Liver (tissue), 7 donors: ENCODE measurements at regions not wholly inside any gene's neighbourhood (a gene's known extent, or its start where the extent isn't known, plus 50 kb on each side); places are given as distances from the start of the nearest gene placed in this dataset.
"Not testable (repeated sequence)": the region's sequence is repeated elsewhere in the genome, so short reads cannot be mapped to it uniquely, and the experiment has no call there.

ENCODE experiments used
- DNase-seq: peaks from one replicate; pipeline ENCODE4 v3.0.0-alpha.2; 2017; ENCODE audit warnings: low spot score
- H3K27ac ChIP-seq, 2 donors: one replicate each; pipeline ENCODE4 v1.7.0; 2013; ENCODE audit warnings: inconsistent platforms in 2 of 2, low read length in 2 of 2, control low read depth in 1 of 2, low read depth in 1 of 2, mild to moderate bottlenecking in 1 of 2
- H3K27me3 ChIP-seq, 4 donors: one replicate each; pipeline versions ENCODE4 v1.6.1 to v1.7.0; 2013; ENCODE audit warnings: low read length in 3 of 4, inconsistent platforms in 1 of 4, mild to moderate bottlenecking in 1 of 4, moderate library complexity in 1 of 4; ENCODE audit not compliant: control insufficient read depth in 4 of 4, insufficient read depth in 4 of 4
- H3K36me3 ChIP-seq, 4 donors: one replicate each; pipeline versions ENCODE4 v1.6.1 to v1.7.0; 2013; ENCODE audit warnings: low read length in 3 of 4, mild to moderate bottlenecking in 3 of 4, low read depth in 1 of 4, moderate library complexity in 1 of 4; ENCODE audit not compliant: control insufficient read depth in 4 of 4, insufficient read depth in 3 of 4
- H3K4me1 ChIP-seq, 4 donors: one replicate each; pipeline versions ENCODE4 v1.6.1 to v1.7.0; 2013; ENCODE audit warnings: low read length in 3 of 4, mild to moderate bottlenecking in 3 of 4, moderate library complexity in 1 of 4; ENCODE audit not compliant: control insufficient read depth in 4 of 4, insufficient read depth in 4 of 4
- H3K4me3 ChIP-seq, 3 donors: one replicate each; pipeline versions ENCODE4 v1.6.1 to v1.7.0; 2013; ENCODE audit warnings: low read length in 3 of 3, control low read depth in 1 of 3, low read depth in 1 of 3, mild to moderate bottlenecking in 1 of 3
- H3K9ac ChIP-seq, 2 donors: one replicate each; pipeline ENCODE4 v1.7.0; 2013; ENCODE audit warnings: low read length in 2 of 2, mild to moderate bottlenecking in 2 of 2, moderate library complexity in 2 of 2, control low read depth in 1 of 2, low read depth in 1 of 2
- H3K9me3 ChIP-seq, 4 donors: one replicate each; pipeline versions ENCODE4 v1.6.1 to v1.7.0; 2013; ENCODE audit warnings: low read length in 3 of 4; ENCODE audit not compliant: control insufficient read depth in 4 of 4
- ATF3 ChIP-seq: IDR thresholded peaks from 2 replicates; pipeline ENCODE4 v1.6.1; 2016; ENCODE audit warnings: antibody characterized with exemption
- CTCF ChIP-seq: fragments of 150-350 bp; IDR thresholded peaks from 2 replicates; pipeline ENCODE4 v1.5.1; 2017; ENCODE audit warnings: improper control_type of control experiment, low read depth, low read length; ENCODE audit not compliant: missing input control
- EGR1 ChIP-seq, 2 donors: IDR thresholded peaks; 2 replicates each; pipeline ENCODE4 v1.6.1; 2016 to 2018; ENCODE audit warnings: antibody characterized with exemption in 2 of 2, low read depth in 2 of 2
- FOXA1 ChIP-seq: IDR thresholded peaks from 2 replicates; pipeline ENCODE4 v1.6.1; 2016; ENCODE audit warnings: antibody characterized with exemption
- FOXA2 ChIP-seq: IDR thresholded peaks from 2 replicates; pipeline ENCODE4 v1.6.1; 2016; ENCODE audit warnings: antibody characterized with exemption
- GABPA ChIP-seq, 2 donors: IDR thresholded peaks in 1 of 2; conservative IDR thresholded peaks in 1 of 2; 2 replicates each; pipeline ENCODE4 v1.6.1; 2016; ENCODE audit warnings: antibody characterized with exemption in 2 of 2, mild to moderate bottlenecking in 1 of 2, moderate library complexity in 1 of 2
- HNF4A ChIP-seq, 2 donors: conservative IDR thresholded peaks; 2 replicates each; pipeline ENCODE4 v1.6.1; 2016; ENCODE audit warnings: antibody characterized with exemption in 2 of 2, mild to moderate bottlenecking in 2 of 2
- HNF4G ChIP-seq: IDR thresholded peaks from 2 replicates; pipeline ENCODE4 v1.6.1; 2016; ENCODE audit warnings: antibody characterized with exemption
- JUND ChIP-seq, 2 donors: IDR thresholded peaks; 2 replicates each; pipeline ENCODE4 v1.6.1; 2016; ENCODE audit warnings: antibody characterized with exemption in 2 of 2
- MAX ChIP-seq: IDR thresholded peaks from 2 replicates; pipeline ENCODE4 v1.6.1; 2016; ENCODE audit warnings: antibody characterized with exemption
- RAD21 ChIP-seq, 2 donors: IDR thresholded peaks; 2 replicates each; pipeline ENCODE4 v1.6.1; 2016; ENCODE audit warnings: antibody characterized with exemption in 2 of 2, mild to moderate bottlenecking in 2 of 2
- REST ChIP-seq: IDR thresholded peaks from 2 replicates; pipeline ENCODE4 v1.6.1; 2016; ENCODE audit warnings: antibody characterized with exemption, mild to moderate bottlenecking
- RXRA ChIP-seq, 2 donors: IDR thresholded peaks; 2 replicates each; pipeline ENCODE4 v1.6.1; 2017 to 2018; ENCODE audit warnings: antibody characterized with exemption in 2 of 2, mild to moderate bottlenecking in 1 of 2
- TAF1 ChIP-seq: conservative IDR thresholded peaks from 2 replicates; pipeline ENCODE4 v1.6.1; 2016; ENCODE audit warnings: antibody characterized with exemption, mild to moderate bottlenecking
- YY1 ChIP-seq: IDR thresholded peaks from 2 replicates; pipeline ENCODE4 v1.6.1; 2016; ENCODE audit warnings: antibody characterized with exemption, mild to moderate bottlenecking
- donor health status: healthy.
- donor health status: healthy.
- donor health status: healthy.
- donor health status: healthy.

GRCh38 chr15:53122818-53123217 lies 332.7 kb upstream of the ONECUT1 start (continued):
- TF ChIP-seq REST, result no peak
- no peak for TF ChIP-seq RAD21 (IDR thresholded peaks at IDR 0.05)
- TF ChIP-seq ATF3, result no peak

- DNase-seq, H3K27me3 ChIP-seq, H3K9me3 ChIP-seq, H3K9ac ChIP-seq, H3K36me3 ChIP-seq, H3K4me1 ChIP-seq, H3K4me3 ChIP-seq, H3K27ac ChIP-seq: not testable (repeated sequence)
Measured at GRCh38 chr15:53116915-53117314, 326.8 kb upstream of the ONECUT1 start.

- Histone ChIP-seq H3K27me3 (no peaks in the 10 kb centered on the region), H3K27ac (no peak overlapping the region), H3K4me3 (no peak overlapping the region), H3K9ac (no peak overlapping the region), H3K36me3 (no peaks in the 10 kb centered on the region), H3K9me3 (no peaks in the 10 kb centered on the region), H3K4me1 (no peaks in the 10 kb centered on the region)
- DNase-seq, result no peak
- no peak for TF ChIP-seq MAX
- TF ChIP-seq FOXA2, result no peak
- no peak for TF ChIP-seq JUND (IDR thresholded peaks at IDR 0.05)
- TF ChIP-seq GABPA (IDR thresholded peaks at IDR 0.05 in 1 of 2, conservative IDR thresholded peaks at IDR 0.05 in 1 of 2), result no peak
- no peak for TF ChIP-seq FOXA1
- TF ChIP-seq EGR1 (IDR thresholded peaks at IDR 0.05; ENCODE audit: low read depth in 2 of 2), result no peak
- TF ChIP-seq HNF4G, result no peak
- TF ChIP-seq CTCF, result no peak
- no peak for TF ChIP-seq YY1
- TF ChIP-seq HNF4A (conservative IDR thresholded peaks at IDR 0.05), result no peak
- TF ChIP-seq ATF3, result no peak
- no peak for TF ChIP-seq RAD21 (IDR thresholded peaks at IDR 0.05)
- no peak for TF ChIP-seq RXRA (IDR thresholded peaks at IDR 0.05)
- TF ChIP-seq TAF1, result no peak
Measured at GRCh38 chr15:53116169-53116568, 326.0 kb upstream of the ONECUT1 start.
